Epithelial cell of proximal tubule (primary cell): ENCODE measurements at regions not wholly inside any gene's neighbourhood (a gene's known extent, or its start where the extent isn't known, plus 50 kb on each side); places are given as distances from the start of the nearest gene placed in this dataset.

Experiments used
- DNase-seq: peaks from one replicate; pipeline ENCODE4 v3.0.0-alpha.2; 2011; ENCODE audit warnings: low read depth
- H3K4me3 ChIP-seq: 2 replicates; pipeline ENCODE4 v1.5.1; 2011; ENCODE audit warnings: low read depth, mild to moderate bottlenecking, low read length
- TF ChIP-seq, protein P1 (sequence below): conservative IDR thresholded peaks from 2 replicates; pipeline ENCODE4 v1.5.1; 2012; ENCODE audit warnings: low read depth, mild to moderate bottlenecking, low read length

DNA sequence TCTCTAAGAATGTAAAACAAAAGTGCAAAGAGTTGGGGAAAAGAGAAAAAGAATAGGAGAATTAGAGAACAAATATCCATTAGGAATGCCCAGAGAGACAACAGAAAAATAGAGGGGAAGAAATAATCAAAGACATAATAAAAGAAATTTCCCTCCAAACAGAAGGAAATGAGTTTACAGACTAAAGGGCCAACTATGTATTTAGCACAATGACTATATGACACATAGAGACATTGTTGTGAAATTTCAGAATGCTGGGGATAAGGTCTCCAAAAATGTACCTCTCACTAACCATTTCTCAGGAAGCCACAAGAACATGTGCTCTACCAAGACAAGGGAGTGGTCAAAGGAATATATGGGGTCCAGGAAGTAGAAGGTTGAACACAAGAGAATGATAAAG, 121.0 kb upstream of the ACSL4 start:
- TF ChIP-seq, protein P1, sequence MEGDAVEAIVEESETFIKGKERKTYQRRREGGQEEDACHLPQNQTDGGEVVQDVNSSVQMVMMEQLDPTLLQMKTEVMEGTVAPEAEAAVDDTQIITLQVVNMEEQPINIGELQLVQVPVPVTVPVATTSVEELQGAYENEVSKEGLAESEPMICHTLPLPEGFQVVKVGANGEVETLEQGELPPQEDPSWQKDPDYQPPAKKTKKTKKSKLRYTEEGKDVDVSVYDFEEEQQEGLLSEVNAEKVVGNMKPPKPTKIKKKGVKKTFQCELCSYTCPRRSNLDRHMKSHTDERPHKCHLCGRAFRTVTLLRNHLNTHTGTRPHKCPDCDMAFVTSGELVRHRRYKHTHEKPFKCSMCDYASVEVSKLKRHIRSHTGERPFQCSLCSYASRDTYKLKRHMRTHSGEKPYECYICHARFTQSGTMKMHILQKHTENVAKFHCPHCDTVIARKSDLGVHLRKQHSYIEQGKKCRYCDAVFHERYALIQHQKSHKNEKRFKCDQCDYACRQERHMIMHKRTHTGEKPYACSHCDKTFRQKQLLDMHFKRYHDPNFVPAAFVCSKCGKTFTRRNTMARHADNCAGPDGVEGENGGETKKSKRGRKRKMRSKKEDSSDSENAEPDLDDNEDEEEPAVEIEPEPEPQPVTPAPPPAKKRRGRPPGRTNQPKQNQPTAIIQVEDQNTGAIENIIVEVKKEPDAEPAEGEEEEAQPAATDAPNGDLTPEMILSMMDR, result no peak
- DNase-seq, result no peak
- no peak overlapping the region for H3K4me3 ChIP-seq

DNA sequence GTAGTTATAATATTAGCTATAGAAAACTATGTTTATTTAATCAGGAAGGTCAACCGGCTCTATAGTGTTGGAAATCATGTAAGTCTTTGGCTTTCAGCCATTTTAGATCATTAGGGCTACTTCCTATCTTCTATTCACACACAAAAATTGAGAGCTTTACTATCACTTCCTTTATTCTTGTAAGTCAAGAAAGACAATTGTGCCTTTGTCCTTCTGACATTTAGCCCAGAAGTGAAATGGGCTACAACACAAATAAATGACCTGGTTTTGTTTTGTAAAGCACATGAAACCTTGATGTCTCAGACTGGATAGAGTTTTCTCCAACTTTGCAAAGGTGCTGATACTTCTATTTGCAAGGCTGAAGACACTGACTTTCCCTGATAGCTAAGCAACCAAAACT, 122.4 kb upstream of the ACSL4 start:
- DNase-seq, result no peak
- H3K4me3 ChIP-seq, result no peak overlapping the region
- TF ChIP-seq, protein P1, result no peak

DNA sequence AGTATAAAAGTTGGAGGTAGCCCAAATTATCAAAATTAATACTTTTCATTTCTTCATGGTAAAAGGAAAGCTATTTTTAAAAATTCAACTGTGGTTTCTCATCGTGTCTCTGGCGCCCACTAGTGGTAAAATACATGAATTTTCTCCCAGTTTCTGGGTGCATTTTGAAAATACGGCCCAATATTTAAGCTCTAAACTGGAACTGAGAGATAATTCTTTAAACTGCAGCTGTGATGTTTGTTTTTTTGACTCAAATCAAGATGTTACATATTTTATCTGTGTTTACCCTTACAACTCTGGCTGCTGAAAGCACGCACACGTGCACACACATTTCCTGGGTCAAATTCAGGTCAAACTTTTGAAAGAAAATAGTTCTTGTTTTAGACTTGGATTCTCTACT, 123.9 kb upstream of the ACSL4 start:
- no peak overlapping the region for H3K4me3 ChIP-seq
- no peak for DNase-seq
- TF ChIP-seq, protein P1, result peak; percentile 62

DNA sequence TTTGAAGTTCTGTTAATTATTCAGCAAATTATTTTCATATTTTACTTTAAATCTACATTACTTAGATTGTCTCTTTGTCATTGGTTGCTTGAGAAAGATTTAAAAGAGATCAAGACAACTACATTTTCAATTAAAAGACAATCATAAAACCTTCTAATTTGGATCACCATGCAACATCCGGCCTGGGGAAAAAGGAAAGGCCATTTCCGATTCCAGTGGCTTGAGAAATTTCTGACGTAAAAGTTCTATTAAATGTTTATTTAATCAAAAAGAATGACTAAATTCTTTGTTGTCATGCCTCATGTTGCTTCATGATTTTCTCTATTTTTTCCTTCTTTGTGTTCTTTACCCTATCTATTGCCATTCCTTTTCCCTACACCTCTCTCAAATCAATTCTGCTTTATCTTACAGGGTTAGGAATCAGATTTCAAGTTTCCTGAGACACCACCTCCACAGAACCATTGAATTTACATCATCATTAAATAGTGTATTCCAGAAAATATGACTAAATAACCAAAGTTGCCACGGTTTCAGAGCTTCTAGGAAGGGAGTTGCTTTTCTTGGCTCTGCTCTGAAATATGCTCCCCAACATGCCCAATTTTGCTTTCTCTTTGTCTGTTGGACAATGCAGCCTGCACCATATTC, 124.6 kb upstream of the ACSL4 start:
- TF ChIP-seq, protein P1, result no peak
- DNase-seq, result no peak
- H3K4me3 ChIP-seq, result no peak overlapping the region

DNA sequence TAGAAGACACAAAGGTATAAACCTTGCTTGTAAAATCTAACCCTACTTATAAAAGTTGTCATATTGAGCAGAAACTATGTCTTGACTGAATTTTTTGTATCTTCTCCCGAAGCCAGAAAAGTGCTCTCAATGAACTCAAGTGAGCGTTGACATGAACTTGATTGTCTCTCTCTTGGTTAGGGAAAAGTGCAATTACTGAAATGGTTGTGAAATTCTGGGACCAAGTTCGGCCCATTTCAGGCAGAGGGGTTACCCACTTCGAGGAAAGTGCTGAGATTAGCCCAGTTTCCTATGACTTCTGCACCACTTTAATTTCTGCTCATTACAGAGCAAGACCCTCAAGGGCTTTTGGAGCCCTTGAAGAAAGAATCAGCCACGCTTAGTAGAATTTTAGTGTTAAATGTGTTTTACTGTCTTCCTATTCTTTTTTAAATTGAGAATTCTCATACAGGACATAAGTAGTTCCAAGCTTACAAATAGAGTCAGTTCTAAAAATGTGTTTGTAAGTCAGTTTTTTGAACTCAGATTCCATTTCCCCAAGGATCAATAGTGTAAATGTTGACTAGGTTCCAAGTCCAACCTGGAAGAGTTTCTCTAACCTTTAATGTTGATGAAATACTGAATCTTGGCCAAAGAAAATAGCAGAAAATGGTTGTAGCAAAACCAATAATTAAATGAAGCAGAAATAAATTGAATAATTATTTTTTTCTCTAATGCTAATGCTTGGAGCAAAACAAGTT, 125.7 kb upstream of the ACSL4 start:
- TF ChIP-seq, protein P1, result no peak
- no peak overlapping the region for H3K4me3 ChIP-seq
- no peak for DNase-seq

DNA sequence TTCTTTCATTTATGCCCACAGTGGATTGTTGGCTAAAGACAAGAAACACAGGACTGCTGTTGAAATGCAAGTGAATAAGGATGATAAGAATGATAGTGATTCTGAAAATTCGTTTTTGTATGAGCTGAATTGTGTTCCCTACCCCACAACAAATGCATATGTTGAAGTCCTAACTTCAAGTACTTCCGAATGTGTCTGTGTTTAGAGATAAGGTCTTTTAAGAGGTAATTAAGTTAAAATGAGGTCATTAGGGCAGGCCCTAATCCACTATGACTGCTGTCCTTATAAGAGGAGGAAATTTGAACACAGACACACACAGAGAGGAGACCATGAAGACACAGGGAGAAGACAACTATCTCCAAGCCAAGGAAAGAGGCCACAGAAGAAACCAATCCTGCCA, 126.6 kb upstream of the ACSL4 start:
- H3K4me3 ChIP-seq, result no peak overlapping the region
- TF ChIP-seq, protein P1, result no peak
- no peak for DNase-seq

DNA sequence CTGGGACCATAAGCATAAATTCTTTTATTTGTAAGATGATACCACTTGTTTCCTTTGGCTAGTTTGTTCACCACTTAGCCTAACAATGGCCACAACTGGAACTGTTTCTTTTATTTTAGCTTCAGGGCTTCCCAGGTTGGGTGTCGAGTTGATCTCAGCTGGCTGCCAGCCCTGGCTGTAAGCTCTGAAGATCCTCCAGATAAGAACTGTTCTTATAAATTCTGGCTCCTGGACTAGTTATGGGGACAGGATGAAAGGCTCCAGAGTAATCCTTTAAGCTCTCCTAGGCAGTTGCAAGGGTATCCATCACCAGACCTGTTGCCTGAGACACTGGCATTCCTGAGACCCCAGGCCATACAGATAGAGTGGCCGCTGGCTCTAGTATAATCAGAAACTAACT, 129.4 kb upstream of the ACSL4 start:
- TF ChIP-seq, protein P1, result no peak
- H3K4me3 ChIP-seq, result no peak overlapping the region
- no peak for DNase-seq
